Hepatocyte (in vitro differentiated cells): ENCODE measurements at regions not wholly inside any gene's neighbourhood (a gene's known extent, or its start where the extent isn't known, plus 50 kb on each side); places are given as distances from the start of the nearest gene placed in this dataset.

Experiments
- DNase-seq: peaks from one replicate; pipeline ENCODE4 v3.0.0-alpha.2; 2016; ENCODE audit warnings: low spot score
- H2AFZ ChIP-seq: fragments of 200-600 bp; sonication (generic); 2 replicates; pipeline ENCODE4 v1.6.0; 2016; ENCODE audit warnings: antibody characterized with exemption, mild to moderate bottlenecking
- H3K27ac ChIP-seq: fragments of 200-600 bp; sonication (generic); 2 replicates; pipeline ENCODE4 v1.5.1; 2016; ENCODE audit warnings: mild to moderate bottlenecking
- H3K27me3 ChIP-seq: fragments of 200-600 bp; sonication (generic); 2 replicates; pipeline ENCODE4 v1.6.1; 2016
- H3K36me3 ChIP-seq: fragments of 200-600 bp; sonication (generic); replicated peaks from 2 replicates; pipeline ENCODE4 v1.5.1; 2016; ENCODE audit warnings: low read depth; ENCODE audit not compliant: insufficient read depth
- H3K4me1 ChIP-seq: fragments of 200-600 bp; sonication (generic); 2 replicates; pipeline ENCODE4 v1.5.1; 2016; ENCODE audit warnings: mild to moderate bottlenecking, moderate library complexity; ENCODE audit not compliant: insufficient read depth
- H3K4me2 ChIP-seq: fragments of 200-600 bp; sonication (generic); 2 replicates; pipeline ENCODE4 v1.6.0; 2016
- H3K4me3 ChIP-seq: fragments of 200-600 bp; sonication (generic); 2 replicates; pipeline ENCODE4 v1.5.1; 2016; ENCODE audit warnings: mild to moderate bottlenecking
- H3K79me2 ChIP-seq: fragments of 200-600 bp; sonication (generic); 2 replicates; pipeline ENCODE4 v1.6.0; 2017; ENCODE audit warnings: mild to moderate bottlenecking
- H3K9me2 ChIP-seq: fragments of 200-600 bp; sonication (generic); replicated peaks from 2 replicates; pipeline ENCODE4 v1.6.0; 2017; ENCODE audit warnings: mild to moderate bottlenecking; ENCODE audit not compliant: insufficient read depth
- H3K9me3 ChIP-seq: fragments of 200-600 bp; sonication (generic); 2 replicates; pipeline ENCODE4 v1.5.1; 2016; ENCODE audit warnings: low read depth, mild to moderate bottlenecking
- H4K20me1 ChIP-seq: fragments of 200-600 bp; sonication (generic); 2 replicates; pipeline ENCODE4 v1.6.0; 2016; ENCODE audit warnings: mild to moderate bottlenecking; ENCODE audit not compliant: insufficient read depth, poor library complexity, severe bottlenecking
- CTCF ChIP-seq: fragments of 200-600 bp; sonication (generic); IDR thresholded peaks from 2 replicates; pipeline ENCODE4 v1.5.1; 2016; ENCODE audit warnings: antibody characterized with exemption, mild to moderate bottlenecking; ENCODE audit not compliant: poor library complexity
- EZH2 ChIP-seq: fragments of 200-600 bp; sonication (generic); IDR thresholded peaks from 2 replicates; pipeline ENCODE4 v1.6.1; 2016; ENCODE audit warnings: antibody characterized with exemption, mild to moderate bottlenecking, borderline replicate concordance
- EZH2phosphoT487 ChIP-seq: fragments of 200-600 bp; sonication (generic); IDR thresholded peaks from one replicate; pipeline ENCODE4 v1.6.1; 2018; ENCODE audit warnings: antibody characterized with exemption, mild to moderate bottlenecking, low read depth, moderate library complexity; ENCODE audit not compliant: unreplicated experiment, severe bottlenecking
- WGBS: methylation state at CpG from one replicate; pipeline ENCODE4 v1.1.6; 2016; ENCODE audit warnings: low lambda C conversion rate; ENCODE audit errors: missing lambda C conversion rate; 5-methylcytosine and 5-hydroxymethylcytosine counted together

DNA sequence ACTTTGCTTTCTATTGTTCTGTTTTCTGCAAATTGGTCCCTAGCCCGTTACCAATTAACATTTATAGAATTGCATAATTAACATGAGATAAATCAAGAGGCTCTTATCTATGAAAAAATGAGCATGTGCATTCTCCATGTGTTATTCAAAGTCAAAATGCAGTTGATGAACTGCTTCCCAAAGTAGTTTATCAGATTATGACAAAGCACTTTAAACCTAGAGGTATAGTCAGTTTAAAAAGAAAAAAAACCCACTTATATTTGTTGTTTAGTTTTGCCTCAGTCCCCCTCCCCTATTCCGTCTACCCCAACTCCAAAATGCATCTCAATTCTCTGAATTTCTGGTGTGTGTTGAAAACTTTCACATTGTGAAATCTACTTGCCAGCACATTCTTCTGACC, 119.5 kb downstream of the ATXN3L start:
- Histone ChIP-seq H3K9me3 (no peaks in the 10 kb centered on the region), H4K20me1 (no peaks in the 10 kb centered on the region), H3K36me3 (no peaks in the 10 kb centered on the region), H3K4me2 (no peak overlapping the region), H3K9me2 (no peaks in the 10 kb centered on the region), H3K27me3 (no peaks in the 10 kb centered on the region), H3K27ac (no peak overlapping the region), H3K4me3 (no peak overlapping the region), H3K79me2 (no peaks in the 10 kb centered on the region), H3K4me1 (peaks cover 20% of the 10 kb centered on the region), H2AFZ (no peak overlapping the region)
- no peak for DNase-seq
- TF ChIP-seq CTCF = no peak
- WGBS = 98% methylated on average over 2 of the region's 2 CpGs

DNA sequence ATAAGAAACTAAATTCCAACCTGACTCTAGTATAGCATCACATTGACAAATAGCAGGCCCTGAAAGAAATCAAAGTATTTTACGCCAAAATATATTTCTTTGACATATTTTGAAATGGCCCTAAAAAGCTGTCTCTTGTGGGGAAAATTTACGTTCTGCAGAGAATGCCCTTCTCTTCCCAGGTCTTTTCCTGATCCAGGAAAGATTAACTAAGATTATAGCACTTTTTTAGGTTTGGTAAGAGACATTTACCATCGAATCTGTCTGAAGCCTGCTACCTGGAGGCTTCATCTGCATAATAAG, 121.1 kb downstream of the ATXN3L start:
- Histone ChIP-seq H4K20me1 (no peaks in the 10 kb centered on the region), H3K4me1 (peaks cover 31% of the 10 kb centered on the region), H3K4me2 (peak overlapping the region; percentile 9), H3K9me3 (no peaks in the 10 kb centered on the region), H3K79me2 (no peaks in the 10 kb centered on the region), H3K4me3 (no peak overlapping the region), H3K27me3 (no peaks in the 10 kb centered on the region), H3K27ac (peak overlapping the region; percentile 42), H2AFZ (no peak overlapping the region), H3K9me2 (no peaks in the 10 kb centered on the region), H3K36me3 (no peaks in the 10 kb centered on the region)
- DNase-seq = no peak
- WGBS = 64% methylated on average over 3 of the region's 3 CpGs
- TF ChIP-seq EZH2 (no peak), CTCF (no peak), EZH2phosphoT487 (no peak)

DNA sequence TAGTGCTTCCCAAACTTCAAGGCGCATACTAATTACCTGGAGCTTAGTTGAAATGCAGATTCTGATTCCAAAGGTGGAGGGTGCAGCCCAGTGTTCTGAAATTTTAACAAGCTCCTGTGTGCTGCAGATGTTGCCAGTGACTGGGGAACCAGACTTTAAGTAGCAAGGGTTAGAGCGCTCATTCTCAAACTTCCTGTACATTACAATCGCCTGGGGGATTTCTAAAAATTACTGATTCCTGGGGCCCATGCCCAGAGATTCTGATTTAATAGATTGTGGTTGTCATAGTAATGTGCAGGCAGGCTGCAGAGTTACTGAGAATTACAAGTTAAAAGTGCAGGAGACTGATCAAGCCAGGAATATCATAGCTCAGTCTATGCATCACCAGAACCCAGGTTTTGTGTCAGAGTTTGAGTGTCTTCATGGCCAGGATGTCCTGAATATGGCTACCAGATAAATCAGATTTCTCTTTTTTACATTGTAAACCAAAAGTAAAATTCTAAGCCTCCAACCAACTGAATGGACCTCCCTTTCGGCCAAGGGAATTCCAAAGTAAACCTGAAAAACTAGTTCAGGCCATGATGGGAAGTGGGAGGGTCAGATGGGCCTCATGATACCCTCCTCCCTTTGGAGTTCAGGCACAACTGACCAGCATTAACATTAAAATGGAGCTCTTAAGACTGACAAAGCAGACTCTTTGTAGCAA, 121.6 kb downstream of the ATXN3L start:
- Histone ChIP-seq H3K9me2 (no peaks in the 10 kb centered on the region), H3K27ac (peak overlapping the region; percentile 42), H2AFZ (no peak overlapping the region), H3K27me3 (no peaks in the 10 kb centered on the region), H3K79me2 (no peaks in the 10 kb centered on the region), H3K9me3 (no peaks in the 10 kb centered on the region), H4K20me1 (no peaks in the 10 kb centered on the region), H3K36me3 (no peaks in the 10 kb centered on the region), H3K4me2 (peak overlapping the region; percentile 9), H3K4me3 (no peak overlapping the region), H3K4me1 (peaks cover 35% of the 10 kb centered on the region)
- 76% methylated on average over 4 of the region's 4 CpGs for WGBS
- DNase-seq = no peak
- TF ChIP-seq CTCF (no peak), EZH2 (no peak), EZH2phosphoT487 (no peak)

GRCh38 chrX:13196782-13197181, 123.1 kb downstream of the ATXN3L start:
- Histone ChIP-seq H3K4me3 (no peak overlapping the region), H3K9me3 (no peaks in the 10 kb centered on the region), H3K36me3 (no peaks in the 10 kb centered on the region), H3K4me1 (peaks cover 35% of the 10 kb centered on the region), H3K27me3 (no peaks in the 10 kb centered on the region), H4K20me1 (no peaks in the 10 kb centered on the region), H3K4me2 (no peak overlapping the region), H3K9me2 (no peaks in the 10 kb centered on the region), H3K79me2 (no peaks in the 10 kb centered on the region), H3K27ac (peak overlapping the region; percentile 23), H2AFZ (no peak overlapping the region)
- no peak for TF ChIP-seq CTCF
- no peak for TF ChIP-seq EZH2
- TF ChIP-seq EZH2phosphoT487 = no peak
- DNase-seq = no peak
- WGBS = 67% methylated on average over 2 of the region's 2 CpGs
